NCI-H82 (cell line): ENCODE measurements at regions not wholly inside any gene's neighbourhood (a gene's known extent, or its start where the extent isn't known, plus 50 kb on each side); places are given as distances from the start of the nearest gene placed in this dataset.

Experiments used
- DNase-seq: peaks from one replicate; lab custom pipeline; 2025; lab: John Stamatoyannopoulos, UW

DNA sequence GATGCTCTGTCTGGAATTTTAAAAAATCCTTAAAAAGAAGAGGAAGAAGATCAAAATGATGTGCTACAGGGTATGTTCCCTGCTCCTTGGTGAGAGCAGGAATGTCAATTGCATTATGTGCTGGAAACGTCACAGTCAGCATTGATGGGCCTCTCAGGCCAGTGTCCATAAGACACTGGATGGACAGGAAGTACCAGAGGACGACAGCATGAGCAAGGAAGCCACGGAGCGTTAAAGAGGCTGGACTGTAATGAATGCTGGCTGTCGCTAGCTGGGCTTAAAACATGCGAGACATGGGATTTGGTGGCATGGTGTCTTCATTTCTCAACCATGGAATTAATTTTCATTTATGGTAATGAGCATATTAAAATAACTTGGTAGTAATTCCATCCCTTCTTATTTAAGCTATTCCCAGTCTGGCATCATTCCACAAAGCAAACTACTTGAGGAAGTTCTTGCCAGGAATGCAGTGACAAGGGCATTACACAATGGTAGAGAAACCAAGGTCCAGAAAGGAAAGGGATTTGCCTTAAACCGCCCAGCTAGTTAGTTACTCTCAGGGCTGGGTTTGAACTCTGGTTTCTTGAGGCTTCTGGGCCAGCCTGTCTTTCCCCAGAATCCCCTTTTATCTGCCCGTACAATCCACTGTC is 166.6 kb upstream of the SOX4 start:
- DNase-seq: no peak

DNA sequence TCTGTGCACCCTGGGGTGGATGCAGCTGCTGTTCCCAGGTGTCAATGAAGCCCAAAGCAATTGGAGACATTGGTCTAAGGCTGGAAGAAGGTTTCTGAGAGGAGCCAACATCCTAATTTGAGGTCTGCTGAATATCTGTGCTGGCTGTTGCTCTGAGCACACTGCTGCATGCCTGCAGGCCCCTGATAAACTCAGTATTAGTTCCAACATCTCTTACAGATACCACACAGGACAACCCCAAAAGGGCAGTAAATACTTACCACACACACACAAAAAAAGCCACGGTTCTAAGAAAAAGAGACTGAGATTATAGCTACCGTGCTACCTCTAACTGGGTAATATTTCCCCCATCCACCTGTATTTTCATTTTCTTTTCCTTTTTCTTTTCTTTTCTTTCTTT is 164.3 kb upstream of the SOX4 start:
- no peak for DNase-seq

DNA sequence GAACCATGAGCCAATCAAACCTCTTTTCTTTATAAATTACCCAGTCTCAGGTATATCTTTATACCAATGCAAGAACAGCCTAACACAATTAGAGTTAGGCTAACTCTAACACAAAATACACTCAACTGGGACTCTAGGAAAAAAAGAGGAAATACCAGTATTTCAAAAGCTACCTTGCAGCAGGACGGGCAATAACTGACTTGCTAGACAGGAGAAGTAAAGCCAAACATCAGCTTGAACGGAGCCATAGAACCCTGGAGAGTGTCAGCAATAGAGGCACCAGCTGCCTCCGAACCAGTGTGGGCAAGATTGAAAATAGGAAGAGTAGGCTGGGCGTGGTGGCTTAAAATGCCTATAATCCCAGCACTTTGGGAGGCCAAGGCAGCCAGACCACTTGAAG is 162.0 kb upstream of the SOX4 start:
- no peak for DNase-seq

DNA sequence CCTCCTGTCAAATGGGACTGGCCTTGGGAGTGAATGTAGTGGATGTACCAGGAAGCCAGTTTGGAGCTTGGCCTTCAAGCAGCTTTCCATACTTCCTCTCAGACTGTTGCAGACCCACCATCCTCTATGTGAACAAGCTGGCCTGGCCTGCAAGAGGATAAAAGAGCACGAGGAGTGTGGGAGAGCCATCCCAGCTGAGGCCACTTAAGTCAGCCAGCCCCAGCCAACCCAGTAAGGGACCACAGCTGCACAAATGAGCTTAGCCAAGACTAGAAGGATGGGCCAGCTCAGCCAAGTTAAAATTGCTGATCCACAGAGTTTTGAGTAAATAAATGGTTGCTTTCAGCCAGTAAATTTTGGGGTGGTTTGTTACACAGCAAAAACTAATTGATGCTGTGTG is 156.9 kb upstream of the SOX4 start:
- DNase-seq: peak; percentile 66

DNA sequence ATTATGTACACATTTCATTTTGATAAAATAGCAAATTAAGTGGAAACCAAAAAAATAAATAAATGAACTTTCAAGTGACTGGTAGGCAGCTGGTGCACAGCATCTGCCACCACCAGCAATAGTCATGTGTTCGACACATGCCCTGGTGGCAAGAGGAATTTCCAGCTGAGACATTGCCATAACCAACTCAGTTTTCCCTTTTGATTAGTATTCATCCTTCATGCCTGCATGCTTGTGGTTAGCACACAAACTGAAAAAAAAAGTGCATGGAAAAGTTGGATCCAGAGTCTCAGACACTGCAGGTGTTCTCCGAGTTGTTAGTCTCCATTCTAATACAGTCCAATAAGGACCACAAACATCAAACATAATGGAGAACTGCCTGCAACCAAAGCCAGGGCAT is 156.0 kb upstream of the SOX4 start:
- DNase-seq: no peak

- DNase-seq: no peak
Measured at GRCh38 chr6:21438237-21438985, 155.1 kb upstream of the SOX4 start.

DNA sequence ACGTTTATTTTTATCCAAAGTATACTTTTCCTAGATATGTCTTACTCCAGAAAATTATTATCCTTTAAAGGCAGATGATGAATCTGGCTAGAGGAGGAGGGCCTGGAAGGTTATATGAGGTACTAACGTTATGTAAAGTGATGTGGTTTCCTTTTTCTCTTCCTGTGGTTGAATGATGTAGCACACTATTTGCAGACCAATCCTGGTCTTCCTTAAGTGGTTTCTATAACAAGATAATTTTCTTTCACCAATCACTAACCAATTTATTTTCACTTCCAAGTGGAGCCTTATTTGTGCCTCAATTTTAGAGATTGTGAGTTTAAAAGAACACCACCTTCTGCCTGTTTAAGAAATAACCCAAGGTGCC is 154.6 kb upstream of the SOX4 start:
- no peak for DNase-seq

GRCh38 chr6:21441386-21441785 is 152.2 kb upstream of the SOX4 start:
- DNase-seq: no peak

DNA sequence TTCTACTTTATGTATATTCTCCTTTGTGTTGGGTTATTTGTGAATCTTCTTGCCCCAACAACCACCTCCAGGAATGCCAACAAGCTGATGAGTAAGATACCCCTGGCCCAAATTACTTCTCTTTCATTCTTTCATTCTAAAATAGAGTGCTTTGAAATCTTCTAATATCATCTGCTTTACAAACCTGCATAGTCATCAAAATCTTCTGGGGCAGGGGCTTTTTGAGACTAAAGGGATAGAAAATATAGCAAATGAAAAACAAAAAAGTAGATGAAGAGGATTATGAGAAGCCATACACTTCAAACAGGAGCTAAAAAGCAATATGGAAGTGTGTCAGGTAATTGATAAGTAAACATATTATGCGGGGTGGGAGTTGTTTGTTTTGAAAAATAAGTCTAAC is 150.7 kb upstream of the SOX4 start:
- DNase-seq: no peak

GRCh38 chr6:21444711-21445260 is 148.8 kb upstream of the SOX4 start:
- DNase-seq: no peak

- no peak for DNase-seq
Measured at GRCh38 chr6:21447987-21448386, 145.6 kb upstream of the SOX4 start.

GRCh38 chr6:21448485-21449109 is 145.0 kb upstream of the SOX4 start:
- DNase-seq: no peak

GRCh38 chr6:21450149-21450548 is 143.4 kb upstream of the SOX4 start:
- no peak for DNase-seq

DNA sequence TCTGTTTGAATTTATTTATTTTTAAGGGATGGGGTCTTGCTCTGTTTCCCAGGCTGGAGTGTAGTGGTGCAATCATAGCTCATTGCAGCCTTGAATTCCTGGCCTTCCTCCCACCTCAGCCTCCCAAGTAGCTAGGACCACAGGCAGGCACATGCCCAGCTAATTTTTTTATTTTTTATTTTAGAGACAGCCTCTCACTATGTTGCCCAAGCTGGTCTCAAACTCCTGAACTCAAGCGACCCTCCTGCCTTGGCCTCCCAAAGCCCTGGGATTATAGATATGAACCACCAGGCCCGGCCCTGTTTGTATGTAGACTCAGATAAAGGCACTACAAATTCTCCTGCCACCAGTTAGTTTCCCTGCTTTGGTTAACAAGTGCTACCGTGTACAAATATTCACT is 142.9 kb upstream of the SOX4 start:
- DNase-seq: no peak

GRCh38 chr6:21451546-21452013 is 142.0 kb upstream of the SOX4 start:
- no peak for DNase-seq

- no peak for DNase-seq
Measured at GRCh38 chr6:21454262-21454661, 139.3 kb upstream of the SOX4 start.

GRCh38 chr6:21455071-21455470 is 138.5 kb upstream of the SOX4 start:
- no peak for DNase-seq

DNA sequence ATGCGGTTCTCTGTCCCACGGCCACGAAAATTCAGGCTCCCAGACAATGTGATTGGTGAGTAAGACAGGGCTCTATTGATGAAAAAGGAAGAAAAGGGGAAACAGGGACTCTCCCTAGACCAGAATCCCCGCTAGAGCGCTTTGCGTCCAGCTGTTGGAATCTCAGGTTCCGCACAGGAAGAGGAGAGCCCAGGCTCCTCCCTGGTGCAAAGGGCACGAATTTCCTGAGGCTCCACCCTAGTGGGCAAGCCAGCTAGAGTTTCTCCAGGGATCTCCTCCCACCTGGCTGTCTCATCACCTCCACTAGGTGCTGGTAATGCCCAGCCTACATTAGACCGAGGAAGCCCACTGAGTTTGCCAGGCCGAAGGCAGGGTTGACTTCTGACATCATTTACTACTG is 135.9 kb upstream of the SOX4 start:
- peak; percentile 20 for DNase-seq

DNA sequence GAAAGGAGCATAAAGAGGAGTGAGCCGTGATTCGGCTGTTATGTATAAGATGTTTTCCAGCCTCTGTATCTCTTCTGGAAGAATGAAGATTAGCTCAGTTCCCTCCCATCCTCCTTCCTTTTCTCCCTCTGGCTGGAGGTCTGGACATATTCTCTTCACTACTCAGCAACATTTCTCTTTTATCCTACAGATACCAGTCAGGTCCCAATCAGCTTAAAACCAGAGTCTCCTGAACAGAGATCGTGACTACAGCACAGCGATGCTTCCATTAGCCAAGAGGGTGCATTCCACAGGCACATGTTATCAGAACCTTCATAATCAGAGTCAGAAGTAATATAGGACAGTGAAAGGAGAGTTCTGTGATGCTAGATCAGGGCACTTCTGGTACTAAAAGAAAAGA is 133.9 kb upstream of the SOX4 start:
- peak; percentile 68 for DNase-seq

DNA sequence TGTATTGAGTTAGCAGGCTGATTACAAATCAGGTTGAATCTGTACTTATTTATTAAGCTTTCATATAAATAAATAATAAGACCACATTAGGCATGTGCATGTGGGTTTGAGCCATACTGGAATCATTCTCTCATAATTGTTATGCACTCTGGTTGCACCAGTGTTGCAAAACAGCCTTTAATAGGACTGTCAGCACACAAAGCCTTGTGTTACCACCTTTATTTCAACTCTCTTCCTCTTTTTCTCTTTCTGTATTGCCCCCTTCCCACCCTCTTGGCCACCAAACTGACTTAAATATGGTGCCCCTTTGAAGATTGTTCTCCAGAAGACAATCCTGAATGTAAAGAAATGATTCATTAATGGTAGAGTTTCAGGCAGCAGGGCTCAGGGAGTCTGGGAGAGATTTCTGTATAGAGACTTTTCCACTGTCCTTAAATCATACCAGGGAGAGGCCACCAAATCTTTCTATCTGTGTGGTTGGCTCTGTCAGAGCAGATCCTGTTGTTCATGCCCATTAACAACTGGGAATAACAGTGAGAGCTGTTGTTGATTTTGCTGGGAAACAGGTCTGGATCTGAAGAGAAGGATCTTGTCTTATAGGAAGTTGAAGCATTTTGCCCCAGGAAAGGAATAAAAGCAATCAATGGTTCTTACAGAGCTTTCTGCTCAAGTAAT is 131.6 kb upstream of the SOX4 start:
- DNase-seq: no peak

GRCh38 chr6:21462519-21462852 is 131.1 kb upstream of the SOX4 start:
- no peak for DNase-seq

DNA sequence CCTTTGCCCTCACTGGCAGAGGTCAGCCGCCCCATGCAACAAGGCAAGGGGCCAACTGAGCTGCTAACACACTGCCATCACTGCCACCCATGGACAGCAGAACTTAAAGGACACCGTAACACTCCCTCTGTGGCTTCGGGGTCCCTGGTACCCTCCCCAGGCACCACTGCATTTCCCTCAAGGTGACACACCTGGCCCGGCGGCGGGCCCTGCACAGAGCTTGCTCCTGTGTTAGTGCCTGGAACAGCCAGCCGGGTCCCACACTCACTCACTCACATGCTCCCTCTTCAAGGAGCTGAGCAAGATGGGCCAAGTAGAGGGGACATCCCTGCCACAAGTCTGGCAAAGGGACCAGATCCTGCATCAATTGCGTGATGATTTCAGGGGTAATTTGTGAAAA is 126.5 kb upstream of the SOX4 start:
- DNase-seq: no peak

- DNase-seq: peak; percentile 33
Measured at GRCh38 chr6:21468461-21468860, 125.1 kb upstream of the SOX4 start.
